GM18858 (cell line): ENCODE measurements at regions not wholly inside any gene's neighbourhood (a gene's known extent, or its start where the extent isn't known, plus 50 kb on each side); places are given as distances from the start of the nearest gene placed in this dataset.

ENCODE experiments used
- ATAC-seq: cut with Tn5 transposase; IDR thresholded peaks from one replicate; pipeline ENCODE4 v1.9.1; 2021; ENCODE audit not compliant: unreplicated experiment

- ATAC-seq, result no peak
Measured at GRCh38 chr3:117695321-117695720, 985.7 kb downstream of the TUSC7 start.

DNA sequence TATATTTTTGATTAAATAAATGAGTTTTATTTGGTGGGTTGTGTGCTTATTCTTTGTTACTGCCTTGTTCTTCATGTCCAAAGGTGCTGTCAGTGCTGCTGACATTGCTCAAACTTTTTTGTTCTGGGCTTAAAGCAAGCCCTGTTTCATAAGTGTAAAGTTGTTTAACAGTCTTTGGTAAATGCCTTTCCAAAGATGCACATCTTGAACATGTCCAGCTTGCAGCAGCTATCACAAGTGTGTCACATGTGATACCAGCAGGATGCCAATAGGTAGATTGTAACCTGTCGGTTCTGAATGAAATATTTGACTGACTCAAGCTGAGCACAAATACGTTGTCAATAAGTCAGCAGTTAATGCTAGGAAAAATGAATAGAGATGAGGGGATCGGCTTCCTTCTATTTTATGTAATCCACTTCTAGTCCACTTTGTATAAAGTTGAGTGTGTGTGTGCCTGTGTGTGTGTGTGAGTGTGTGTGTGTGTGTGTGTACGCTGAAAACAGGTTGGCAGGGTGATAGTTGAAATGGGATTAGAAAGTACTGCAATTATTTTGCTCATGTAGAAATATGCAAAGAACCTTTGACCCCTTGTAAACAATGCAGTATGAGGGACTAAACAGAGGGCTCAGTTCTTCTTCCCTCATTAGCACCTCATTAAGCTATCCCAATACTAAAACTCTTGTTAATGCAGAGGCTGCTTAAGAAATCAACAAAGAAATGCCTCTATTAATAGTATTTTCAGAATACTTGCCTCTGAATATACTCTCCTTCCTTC is 986.5 kb downstream of the TUSC7 start:
- no peak for ATAC-seq

- ATAC-seq, result no peak
Measured at GRCh38 chr3:117696851-117697407, 987.4 kb downstream of the TUSC7 start.

GRCh38 chr3:117699058-117699457 is 989.5 kb downstream of the TUSC7 start:
- ATAC-seq, result no peak

- no peak for ATAC-seq
Measured at GRCh38 chr3:117700573-117701360, 991.2 kb downstream of the TUSC7 start.

- no peak for ATAC-seq
Measured at GRCh38 chr3:117705011-117705410, 995.4 kb downstream of the TUSC7 start.

DNA sequence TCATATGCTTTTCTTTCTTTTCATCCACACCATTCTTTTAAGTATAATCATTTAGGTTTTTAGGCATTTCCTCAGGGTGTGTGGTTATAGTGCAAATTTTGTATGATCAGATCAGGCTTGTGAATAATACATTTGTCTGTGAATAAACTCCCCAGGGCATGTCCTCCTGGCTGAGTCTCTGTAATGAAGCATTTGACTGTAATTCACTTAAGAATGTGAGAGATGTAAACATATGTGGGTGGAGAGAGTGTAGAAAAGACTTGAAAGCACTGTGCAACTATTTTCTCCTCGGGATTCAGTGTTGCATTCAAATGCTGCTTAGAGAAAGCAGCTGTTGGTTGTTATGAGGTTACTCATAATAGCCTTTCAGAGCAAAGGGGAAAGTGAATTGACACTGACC is 996.5 kb downstream of the TUSC7 start:
- ATAC-seq, result no peak

DNA sequence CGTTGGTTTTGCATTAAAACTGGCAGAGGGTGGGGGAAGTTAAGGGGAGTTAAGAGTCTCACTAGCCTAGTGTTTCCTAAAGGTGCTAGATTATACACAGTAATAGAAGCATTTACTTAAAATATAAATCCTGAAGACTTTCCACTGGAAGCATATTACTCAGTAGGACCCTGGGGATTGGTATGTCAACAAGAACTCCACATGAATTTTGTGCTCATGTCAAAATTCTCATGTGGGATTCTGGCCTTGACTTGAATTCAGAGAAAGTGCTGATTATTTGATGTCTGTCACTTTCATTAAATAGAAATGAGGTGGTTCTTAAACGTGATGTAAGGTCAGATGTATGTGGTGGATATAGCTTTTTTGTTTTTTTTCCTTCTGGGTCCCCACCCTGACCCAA is 997.2 kb downstream of the TUSC7 start:
- ATAC-seq, result no peak

GRCh38 chr3:117708601-117709000 is 999.0 kb downstream of the TUSC7 start:
- ATAC-seq, result no peak

DNA sequence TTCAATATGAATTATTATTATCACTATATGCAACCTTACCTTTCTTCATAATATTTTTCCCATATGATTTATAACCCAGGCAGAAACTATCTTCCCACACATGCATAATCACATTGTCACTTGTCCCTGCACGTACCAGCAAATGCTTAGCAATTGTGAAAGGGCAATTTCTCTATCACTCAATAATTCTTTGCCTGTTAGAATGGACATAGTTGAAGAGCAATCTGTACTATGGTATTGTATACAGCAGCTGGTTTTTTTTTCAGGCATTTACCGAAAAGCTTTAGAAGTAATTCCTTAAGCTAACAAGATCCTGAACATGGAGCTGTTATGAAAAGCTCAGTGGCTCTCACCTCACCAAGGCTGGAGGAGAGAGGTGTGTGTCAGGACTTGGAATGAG is 999.5 kb downstream of the TUSC7 start:
- ATAC-seq, result no peak

DNA sequence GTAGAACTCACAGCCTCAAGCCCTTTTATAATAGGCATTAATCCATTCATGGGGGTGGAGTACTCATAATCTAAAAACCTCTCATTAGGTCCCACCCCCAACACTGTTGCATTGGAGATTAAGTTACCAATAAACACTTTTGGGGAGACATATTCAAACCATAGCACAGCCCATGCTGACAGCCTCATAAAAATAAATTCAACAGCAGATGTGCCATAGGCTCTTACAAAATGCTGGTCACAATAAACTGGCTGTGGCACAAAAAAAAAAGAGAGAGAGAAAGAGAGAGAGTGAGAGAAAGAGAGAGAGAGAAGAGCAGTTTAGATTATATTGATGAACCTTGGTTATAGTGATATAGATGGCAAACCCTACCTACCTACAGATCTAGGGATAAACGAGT is 1000.9 kb downstream of the TUSC7 start:
- ATAC-seq, result no peak

GRCh38 chr3:117719316-117719926 is 1009.8 kb downstream of the TUSC7 start:
- peak; percentile 66 for ATAC-seq

GRCh38 chr3:117721866-117722265 is 1012.3 kb downstream of the TUSC7 start:
- no peak for ATAC-seq

DNA sequence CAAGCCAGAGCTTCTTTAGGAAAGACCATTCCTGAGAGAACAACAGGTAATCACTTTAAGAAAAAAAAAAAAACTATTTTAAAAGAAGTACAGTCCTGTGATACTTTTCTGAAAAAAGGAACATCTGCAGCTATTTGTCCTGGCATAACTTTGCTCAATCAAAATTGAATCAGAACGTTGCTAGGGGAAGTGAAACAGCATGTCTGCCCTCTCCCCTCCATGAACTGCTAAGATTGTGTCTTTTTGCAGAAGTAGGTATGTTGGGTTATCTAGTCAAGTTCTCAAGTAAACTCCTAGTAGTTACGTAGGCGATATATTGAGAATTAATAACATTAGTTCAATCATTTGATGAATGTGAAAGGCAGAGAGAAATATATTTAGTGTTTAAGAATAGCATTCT is 1013.3 kb downstream of the TUSC7 start:
- ATAC-seq, result peak; percentile 45

DNA sequence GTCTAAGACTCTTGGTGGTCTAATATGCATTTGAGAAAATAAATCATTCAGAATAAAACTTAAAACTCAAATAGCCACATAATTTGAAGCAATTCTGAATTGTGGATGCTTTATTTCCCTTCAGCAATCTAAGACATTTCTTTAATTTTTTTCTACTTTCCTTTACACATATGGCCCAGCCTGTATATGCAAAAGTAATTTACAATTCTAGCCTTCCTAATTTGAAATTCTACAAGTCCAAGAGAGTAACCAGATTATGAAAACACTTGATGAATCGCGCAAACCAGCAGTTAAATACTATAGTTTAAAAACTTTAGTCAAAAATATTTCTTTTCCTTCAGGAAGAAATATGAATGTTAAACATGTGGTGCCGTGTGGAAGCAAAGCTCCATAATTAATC is 1014.2 kb downstream of the TUSC7 start:
- ATAC-seq, result no peak

DNA sequence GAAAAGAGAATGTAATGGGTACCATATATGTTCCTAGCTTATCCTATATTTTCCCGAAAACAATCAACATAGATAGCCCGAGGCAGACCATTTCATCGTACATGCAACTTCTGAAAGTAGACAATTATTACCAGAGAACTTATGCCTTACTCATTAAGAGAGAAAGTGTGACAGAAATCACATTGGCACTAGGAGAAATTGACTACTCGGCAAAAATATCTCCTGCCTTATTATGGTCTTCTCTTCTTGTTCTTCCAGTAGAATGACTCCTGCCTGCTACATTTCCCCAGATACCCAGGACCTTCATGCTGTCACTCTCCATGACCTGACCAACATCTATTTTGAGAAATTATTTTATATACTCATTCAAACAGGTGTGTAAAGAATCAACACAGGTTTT is 1015.7 kb downstream of the TUSC7 start:
- no peak for ATAC-seq

DNA sequence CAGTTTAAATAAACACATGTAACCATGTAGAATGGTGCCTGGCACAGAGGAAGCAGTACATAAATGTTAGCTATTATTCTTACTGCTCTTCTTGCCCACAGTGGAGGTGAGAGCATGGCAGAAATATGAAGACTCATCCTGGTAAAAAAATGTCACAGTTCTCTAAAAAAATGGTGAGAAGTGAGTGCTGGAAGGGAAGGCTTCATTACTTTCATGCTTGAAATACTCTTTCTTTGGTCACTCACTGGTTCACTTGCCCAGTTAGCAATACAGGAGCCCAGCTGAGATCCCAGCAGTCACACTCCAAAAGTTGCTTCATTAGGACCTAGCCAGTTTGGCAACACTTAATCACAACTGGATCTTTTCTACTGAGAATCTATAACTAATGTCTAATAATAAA is 1017.2 kb downstream of the TUSC7 start:
- no peak for ATAC-seq

DNA sequence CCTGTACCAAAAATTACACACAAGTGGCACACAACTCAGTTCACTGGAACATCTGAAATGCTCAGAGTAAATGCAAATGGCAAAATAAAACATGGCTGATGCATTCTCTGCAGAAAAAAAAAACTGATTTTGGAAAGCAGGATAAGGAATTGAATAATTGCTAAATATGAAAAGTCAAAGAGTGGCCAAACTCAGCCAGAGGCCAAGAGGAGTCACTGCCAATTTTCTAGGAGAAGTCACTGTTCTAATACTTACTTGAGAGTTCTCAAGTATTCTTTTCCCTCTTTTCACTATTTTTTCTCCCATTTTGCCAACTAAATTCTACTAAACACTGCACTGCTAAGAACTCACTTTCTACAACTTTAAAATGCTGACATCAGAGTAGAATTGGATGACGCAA is 1018.6 kb downstream of the TUSC7 start:
- ATAC-seq, result no peak

DNA sequence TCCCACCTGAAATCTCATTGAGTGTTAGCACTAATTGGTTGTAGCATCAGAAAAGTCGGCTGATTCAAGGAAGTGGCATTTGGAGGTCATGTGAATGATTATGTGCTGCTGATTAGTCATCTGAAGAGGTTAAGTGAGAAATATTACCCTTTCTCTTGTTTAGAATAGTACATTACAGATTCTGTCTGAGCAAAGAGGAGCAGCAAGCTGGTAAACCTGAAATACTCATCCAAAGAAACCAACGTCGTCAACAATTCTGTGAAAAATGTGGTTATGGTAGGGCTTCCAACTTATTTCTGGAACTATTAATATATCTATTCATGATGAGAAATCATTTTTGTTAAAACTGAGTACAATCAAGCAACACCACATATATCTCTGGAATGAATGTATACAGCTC is 1024.9 kb downstream of the TUSC7 start:
- no peak for ATAC-seq

GRCh38 chr3:117735481-117736101 is 1026.0 kb downstream of the TUSC7 start:
- no peak for ATAC-seq

GRCh38 chr3:117736846-117737245 is 1027.3 kb downstream of the TUSC7 start:
- ATAC-seq, result no peak
